GM19467 (cell line): ENCODE measurements at regions not wholly inside any gene's neighbourhood (a gene's known extent, or its start where the extent isn't known, plus 50 kb on each side); places are given as distances from the start of the nearest gene placed in this dataset.

Experiments used
- ATAC-seq: cut with Tn5 transposase; IDR thresholded peaks from one replicate; pipeline ENCODE4 v1.9.1; 2021; ENCODE audit warnings: mild to moderate bottlenecking, moderate library complexity; ENCODE audit not compliant: unreplicated experiment

GRCh38 chr1:228914700-228915099 lies 179.4 kb downstream of the RHOU start:
- no peak for ATAC-seq

GRCh38 chr1:228917342-228917741 lies 182.1 kb downstream of the RHOU start:
- no peak for ATAC-seq

- no peak for ATAC-seq
Observed at GRCh38 chr1:228917755-228918154, 182.5 kb downstream of the RHOU start.

- ATAC-seq = no peak
Observed at GRCh38 chr1:228918335-228918734, 183.1 kb downstream of the RHOU start.

- no peak for ATAC-seq
Observed at GRCh38 chr1:228919914-228920313, 184.6 kb downstream of the RHOU start.

- no peak for ATAC-seq
Observed at GRCh38 chr1:228920831-228921230, 185.6 kb downstream of the RHOU start.

GRCh38 chr1:228921481-228921880 lies 186.2 kb downstream of the RHOU start:
- ATAC-seq = no peak

GRCh38 chr1:228922722-228923376 lies 187.6 kb downstream of the RHOU start:
- no peak for ATAC-seq

- ATAC-seq = no peak
Observed at GRCh38 chr1:228923973-228924686, 188.9 kb downstream of the RHOU start.

GRCh38 chr1:228925691-228926090 lies 190.4 kb downstream of the RHOU start:
- ATAC-seq = no peak

GRCh38 chr1:228927421-228927820 lies 192.1 kb downstream of the RHOU start:
- ATAC-seq = no peak

- ATAC-seq = no peak
Observed at GRCh38 chr1:228927946-228928898, 192.9 kb downstream of the RHOU start.

- ATAC-seq = no peak
Observed at GRCh38 chr1:228929476-228930027, 194.3 kb downstream of the RHOU start.

- no peak for ATAC-seq
Observed at GRCh38 chr1:228930479-228930957, 195.2 kb downstream of the RHOU start.

GRCh38 chr1:228933753-228934152 lies 198.5 kb downstream of the RHOU start:
- ATAC-seq = no peak

GRCh38 chr1:228935198-228935663 lies 200.0 kb downstream of the RHOU start:
- ATAC-seq = no peak

GRCh38 chr1:228935855-228936727 lies 200.8 kb downstream of the RHOU start:
- no peak for ATAC-seq

GRCh38 chr1:228936881-228937280 lies 201.6 kb downstream of the RHOU start:
- no peak for ATAC-seq

- ATAC-seq = no peak
Observed at GRCh38 chr1:228937351-228937750, 202.1 kb downstream of the RHOU start.
